IMR-90 (cell line): ENCODE measurements at regions not wholly inside any gene's neighbourhood (a gene's known extent, or its start where the extent isn't known, plus 50 kb on each side); places are given as distances from the start of the nearest gene placed in this dataset.

Experiments
- ATAC-seq: fragments of 200-7000 bp; cut with Tn5 transposase; 2 replicates; pipeline ENCODE4 v1.9.1; 2020; ENCODE audit warnings: low read depth, mild to moderate bottlenecking, moderate library complexity
- BruUV-seq: library from RNA; stranded (reverse); fragments of 400-500 nt; replicated peaks from 2 replicates; lab custom pipeline; 2021; lab: Mats Ljungman, UMichigan
- CTCF ChIA-PET: fragments of 300-600 bp; formaldehyde crosslinking; extraction: SDS; loops from one replicate; lab custom pipeline; 2021; ENCODE audit warnings: antibody characterized with exemption; lab: Yijun Ruan, JAX
- POLR2A ChIA-PET: fragments of 300-600 bp; sonication (Branson Sonifier 250); formaldehyde crosslinking; loops from one replicate; lab custom pipeline; 2022; ENCODE audit warnings: antibody characterized with exemption; ENCODE audit not compliant: unreplicated experiment; lab: Charles Lee
- DNase-seq: peaks from one replicate; pipeline ENCODE4 v3.0.0; 2013
- H2AFZ ChIP-seq: replicated peaks from 2 replicates; pipeline ENCODE3; 2013; ENCODE audit warnings: low read length, mild to moderate bottlenecking; ENCODE audit not compliant: poor library complexity
- H2AK5ac ChIP-seq: 2 replicates; pipeline ENCODE4 v1.6.1; 2013; ENCODE audit warnings: low read depth, low read length, inconsistent platforms
- H2AK9ac ChIP-seq: replicated peaks from 2 replicates; pipeline ENCODE3; 2013; ENCODE audit warnings: mild to moderate bottlenecking, low read depth, low read length, moderate library complexity; ENCODE audit not compliant: poor library complexity
- H2BK120ac ChIP-seq: 2 replicates; pipeline ENCODE4 v1.6.1; 2013; ENCODE audit warnings: low read depth, low read length, inconsistent platforms
- H2BK15ac ChIP-seq: 3 replicates; pipeline ENCODE4 v1.6.1; 2013; ENCODE audit warnings: low read depth, low read length, inconsistent platforms
- H2BK20ac ChIP-seq: 2 replicates; pipeline ENCODE4 v1.6.1; 2013; ENCODE audit warnings: low read depth, mild to moderate bottlenecking, inconsistent platforms, low read length, moderate library complexity
- H2BK5ac ChIP-seq: 2 replicates; pipeline ENCODE4 v1.6.1; 2013; ENCODE audit warnings: mild to moderate bottlenecking, low read depth, low read length, inconsistent platforms; ENCODE audit not compliant: poor library complexity, severe bottlenecking
- H3K14ac ChIP-seq: replicated peaks from 2 replicates; pipeline ENCODE4 v1.6.1; 2013; ENCODE audit warnings: low read depth, low read length, inconsistent platforms
- H3K18ac ChIP-seq: 2 replicates; pipeline ENCODE4 v1.6.1; 2013; ENCODE audit warnings: low read depth, low read length, control low read depth
- H3K23ac ChIP-seq: 2 replicates; pipeline ENCODE4 v1.6.1; 2013; ENCODE audit warnings: low read depth, low read length, inconsistent platforms
- H3K27ac ChIP-seq: 2 replicates; pipeline ENCODE4 v1.5.1; 2013; ENCODE audit warnings: mild to moderate bottlenecking, control low read depth, low read length; ENCODE audit not compliant: insufficient read depth
- H3K27me3 ChIP-seq: 2 replicates; pipeline ENCODE4 v1.6.1; 2013; ENCODE audit warnings: low read length; ENCODE audit not compliant: control insufficient read depth, insufficient read depth
- H3K36me3 ChIP-seq: 2 replicates; pipeline ENCODE4 v1.6.1; 2013; ENCODE audit warnings: low read length, mixed read lengths; ENCODE audit not compliant: control insufficient read depth, insufficient read depth
- H3K4ac ChIP-seq: 2 replicates; pipeline ENCODE4 v1.6.1; 2013; ENCODE audit warnings: low read depth, low read length, inconsistent platforms
- H3K4me1 ChIP-seq: 2 replicates; pipeline ENCODE4 v1.6.1; 2013; ENCODE audit warnings: low read length, mixed read lengths; ENCODE audit not compliant: control insufficient read depth, insufficient read depth
- H3K4me2 ChIP-seq: 2 replicates; pipeline ENCODE4 v1.6.1; 2013; ENCODE audit warnings: low read depth, mild to moderate bottlenecking, control low read depth, low read length, moderate library complexity
- H3K4me3 ChIP-seq: 2 replicates; pipeline ENCODE4 v1.5.1; 2013; ENCODE audit warnings: low read depth, mild to moderate bottlenecking, control low read depth, low read length, moderate library complexity; ENCODE audit not compliant: insufficient read depth
- H3K56ac ChIP-seq: 2 replicates; pipeline ENCODE4 v1.6.1; 2013; ENCODE audit warnings: low read length, inconsistent platforms; ENCODE audit not compliant: insufficient read depth; ENCODE audit errors: extremely low read depth
- H3K79me1 ChIP-seq, 2 experiments: 2 replicates each; pipeline ENCODE4 v1.6.1; 2013; ENCODE audit warnings: low read length in 2 of 2, inconsistent platforms in 1 of 2, low read depth in 1 of 2
- H3K9ac ChIP-seq: 2 replicates; pipeline ENCODE4 v1.6.1; 2013; ENCODE audit warnings: low read depth, low read length, control low read depth
- H3K9me1 ChIP-seq: 2 replicates; pipeline ENCODE4 v1.6.1; 2013; ENCODE audit warnings: low read length, inconsistent platforms; ENCODE audit not compliant: insufficient read depth
- H3K9me3 ChIP-seq: 2 replicates; pipeline ENCODE4 v1.6.1; 2013; ENCODE audit warnings: low read length; ENCODE audit not compliant: control insufficient read depth, insufficient read depth
- H4K20me1 ChIP-seq: 2 replicates; pipeline ENCODE4 v1.6.1; 2013; ENCODE audit warnings: low read length, inconsistent platforms; ENCODE audit not compliant: insufficient read depth
- H4K5ac ChIP-seq: 2 replicates; pipeline ENCODE4 v1.6.1; 2013; ENCODE audit warnings: mild to moderate bottlenecking, low read depth, low read length, control low read depth
- H4K8ac ChIP-seq, 2 experiments: 2 replicates each; pipeline ENCODE4 v1.6.1; 2013; ENCODE audit warnings: low read depth in 2 of 2, low read length in 2 of 2, control low read depth in 1 of 2, inconsistent platforms in 1 of 2
- H4K91ac ChIP-seq: 2 replicates; pipeline ENCODE4 v1.6.1; 2013; ENCODE audit warnings: low read depth, low read length, inconsistent platforms; ENCODE audit not compliant: insufficient read depth
- BHLHE40 ChIP-seq: fragments of 150-350 bp; IDR thresholded peaks from 2 replicates; pipeline ENCODE4 v1.6.1; 2016; ENCODE audit warnings: mild to moderate bottlenecking, low read depth, low read length
- CEBPB ChIP-seq: IDR thresholded peaks from 2 replicates; pipeline ENCODE4 v1.6.1; 2012; ENCODE audit warnings: low read depth, low read length, improper control_type of control experiment
- CHD1 ChIP-seq: IDR thresholded peaks from 2 replicates; pipeline ENCODE4 v1.6.1; 2012; ENCODE audit warnings: low read depth, low read length, improper control_type of control experiment
- FOS ChIP-seq: fragments of 150-350 bp; IDR thresholded peaks from 2 replicates; pipeline ENCODE4 v1.6.1; 2016; ENCODE audit warnings: low read depth, low read length
- MAFK ChIP-seq: IDR thresholded peaks from 2 replicates; pipeline ENCODE4 v1.6.1; 2012; ENCODE audit warnings: low read depth, low read length, improper control_type of control experiment
- MAZ ChIP-seq: IDR thresholded peaks from 2 replicates; pipeline ENCODE4 v1.6.1; 2012; ENCODE audit warnings: low read depth, mild to moderate bottlenecking, low read length, improper control_type of control experiment, moderate library complexity, borderline replicate concordance
- MXI1 ChIP-seq: IDR thresholded peaks from 2 replicates; pipeline ENCODE4 v1.6.1; 2012; ENCODE audit warnings: low read depth, mild to moderate bottlenecking, low read length, moderate library complexity, borderline replicate concordance
- NFE2L2 ChIP-seq: fragments of 150-350 bp; IDR thresholded peaks from 2 replicates; pipeline ENCODE4 v1.6.1; 2016; ENCODE audit warnings: low read depth, mild to moderate bottlenecking, low read length
- POLR2A ChIP-seq: IDR thresholded peaks from 2 replicates; pipeline ENCODE4 v1.6.1; 2012; ENCODE audit warnings: mild to moderate bottlenecking, low read depth, low read length
- RAD21 ChIP-seq: IDR thresholded peaks from 2 replicates; pipeline ENCODE4 v1.6.1; 2012; ENCODE audit warnings: low read length, improper control_type of control experiment
- RCOR1 ChIP-seq: IDR thresholded peaks from 2 replicates; pipeline ENCODE4 v1.6.1; 2012; ENCODE audit warnings: mild to moderate bottlenecking, low read length, improper control_type of control experiment; ENCODE audit not compliant: insufficient replicate concordance
- RFX5 ChIP-seq: IDR thresholded peaks from 2 replicates; pipeline ENCODE4 v1.8.0; 2012; ENCODE audit warnings: low read depth, mild to moderate bottlenecking, low read length, moderate library complexity
- SMC3 ChIP-seq: fragments of 150-350 bp; IDR thresholded peaks from 2 replicates; pipeline ENCODE4 v1.6.1; 2016; ENCODE audit warnings: low read depth, mild to moderate bottlenecking, antibody characterized with exemption, low read length, moderate library complexity
- WGBS, 2 experiments: methylation state at CpG; one replicate each; pipeline versions ENCODE4 v1.1.5 to v1.1.7; 2013; ENCODE audit warnings: missing lambda C conversion rate in 2 of 2; ENCODE audit not compliant: insufficient read length in 1 of 2; ENCODE audit errors: extremely low coverage in 2 of 2; 5-methylcytosine and 5-hydroxymethylcytosine counted together
- dilution Hi-C: fragments of 300-500 bp; cut with HindIII; formaldehyde crosslinking; loops from one replicate; pipeline ENCODE4 v1.14.3; 2018; ENCODE audit warnings: low sequenced_read_pairs; ENCODE audit not compliant: unreplicated experiment
- in situ Hi-C: fragments of 300-500 bp; cut with MboI; formaldehyde crosslinking; loops from 3 replicates; pipeline ENCODE4 v1.14.3; 2019; ENCODE audit warnings: low sequenced_read_pairs, inconsistent platforms, mixed read lengths
- intact Hi-C: fragments of 100-400 bp; cut with micrococcal nuclease; formaldehyde crosslinking; loops from 2 replicates; pipeline ENCODE4 v1.10.0; 2022
- TF ChIP-seq, protein P1 (sequence below): fragments of 150-350 bp; IDR thresholded peaks from 2 replicates; pipeline ENCODE4 v1.6.1; 2016; ENCODE audit warnings: low read depth, mild to moderate bottlenecking, low read length, moderate library complexity, borderline replicate concordance
- TF ChIP-seq, protein P2 (sequence below): fragments of 150-350 bp; IDR thresholded peaks from 2 replicates; pipeline ENCODE4 v1.6.1; 2017; ENCODE audit warnings: mild to moderate bottlenecking, antibody characterized with exemption, low read length, low read depth
- TF ChIP-seq, protein P3 (sequence below): conservative IDR thresholded peaks from 2 replicates; pipeline ENCODE4 v1.5.1; 2012; ENCODE audit warnings: mild to moderate bottlenecking, low read depth, low read length, improper control_type of control experiment

DNA sequence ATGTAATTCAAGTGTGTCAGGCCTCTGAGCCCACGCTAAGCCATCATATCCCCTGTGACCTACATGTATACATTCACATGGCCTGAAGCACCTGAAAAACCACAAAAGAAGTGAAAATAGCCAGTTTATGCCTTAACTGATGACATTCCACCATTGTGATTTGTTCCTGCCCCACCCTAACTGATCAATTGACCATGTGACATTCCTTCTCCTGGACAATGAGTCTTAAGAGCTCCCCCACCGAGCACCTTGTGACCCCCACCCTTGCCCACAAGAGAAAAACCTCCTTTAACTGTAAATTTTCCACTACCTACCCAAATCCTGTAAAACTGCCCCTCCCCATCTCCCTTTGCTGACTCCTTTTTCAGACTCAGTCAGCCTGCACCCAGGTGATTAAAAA lies 52.1 kb upstream of the ARHGEF7 start:
- no peak overlapping the region for H2BK5ac ChIP-seq
- in situ Hi-C loops (no loop called here), intact Hi-C loops (loop anchor here (10.0 kb wide), 1 partner anchor 1382 kb away; no protein-coding TSS in a partner anchor), dilution Hi-C loops (no loop called here)
- BruUV-seq: no TSS peak
- no peak overlapping the region for H3K18ac ChIP-seq
- no peak for TF ChIP-seq NFE2L2
- TF ChIP-seq, protein P1, sequence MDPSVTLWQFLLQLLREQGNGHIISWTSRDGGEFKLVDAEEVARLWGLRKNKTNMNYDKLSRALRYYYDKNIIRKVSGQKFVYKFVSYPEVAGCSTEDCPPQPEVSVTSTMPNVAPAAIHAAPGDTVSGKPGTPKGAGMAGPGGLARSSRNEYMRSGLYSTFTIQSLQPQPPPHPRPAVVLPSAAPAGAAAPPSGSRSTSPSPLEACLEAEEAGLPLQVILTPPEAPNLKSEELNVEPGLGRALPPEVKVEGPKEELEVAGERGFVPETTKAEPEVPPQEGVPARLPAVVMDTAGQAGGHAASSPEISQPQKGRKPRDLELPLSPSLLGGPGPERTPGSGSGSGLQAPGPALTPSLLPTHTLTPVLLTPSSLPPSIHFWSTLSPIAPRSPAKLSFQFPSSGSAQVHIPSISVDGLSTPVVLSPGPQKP: no peak
- no peak for TF ChIP-seq MAFK
- no peak for TF ChIP-seq RAD21
- no peak for TF ChIP-seq POLR2A
- TF ChIP-seq CEBPB: no peak
- TF ChIP-seq RCOR1: no peak
- TF ChIP-seq, protein P2, sequence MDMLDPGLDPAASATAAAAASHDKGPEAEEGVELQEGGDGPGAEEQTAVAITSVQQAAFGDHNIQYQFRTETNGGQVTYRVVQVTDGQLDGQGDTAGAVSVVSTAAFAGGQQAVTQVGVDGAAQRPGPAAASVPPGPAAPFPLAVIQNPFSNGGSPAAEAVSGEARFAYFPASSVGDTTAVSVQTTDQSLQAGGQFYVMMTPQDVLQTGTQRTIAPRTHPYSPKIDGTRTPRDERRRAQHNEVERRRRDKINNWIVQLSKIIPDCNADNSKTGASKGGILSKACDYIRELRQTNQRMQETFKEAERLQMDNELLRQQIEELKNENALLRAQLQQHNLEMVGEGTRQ: no peak
- TF ChIP-seq MXI1: no peak
- no peak for TF ChIP-seq MAZ
- no peak for TF ChIP-seq CHD1
- no peak for TF ChIP-seq FOS
- no peak for TF ChIP-seq RFX5
- no peak for TF ChIP-seq BHLHE40
- TF ChIP-seq, protein P3, sequence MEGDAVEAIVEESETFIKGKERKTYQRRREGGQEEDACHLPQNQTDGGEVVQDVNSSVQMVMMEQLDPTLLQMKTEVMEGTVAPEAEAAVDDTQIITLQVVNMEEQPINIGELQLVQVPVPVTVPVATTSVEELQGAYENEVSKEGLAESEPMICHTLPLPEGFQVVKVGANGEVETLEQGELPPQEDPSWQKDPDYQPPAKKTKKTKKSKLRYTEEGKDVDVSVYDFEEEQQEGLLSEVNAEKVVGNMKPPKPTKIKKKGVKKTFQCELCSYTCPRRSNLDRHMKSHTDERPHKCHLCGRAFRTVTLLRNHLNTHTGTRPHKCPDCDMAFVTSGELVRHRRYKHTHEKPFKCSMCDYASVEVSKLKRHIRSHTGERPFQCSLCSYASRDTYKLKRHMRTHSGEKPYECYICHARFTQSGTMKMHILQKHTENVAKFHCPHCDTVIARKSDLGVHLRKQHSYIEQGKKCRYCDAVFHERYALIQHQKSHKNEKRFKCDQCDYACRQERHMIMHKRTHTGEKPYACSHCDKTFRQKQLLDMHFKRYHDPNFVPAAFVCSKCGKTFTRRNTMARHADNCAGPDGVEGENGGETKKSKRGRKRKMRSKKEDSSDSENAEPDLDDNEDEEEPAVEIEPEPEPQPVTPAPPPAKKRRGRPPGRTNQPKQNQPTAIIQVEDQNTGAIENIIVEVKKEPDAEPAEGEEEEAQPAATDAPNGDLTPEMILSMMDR: no peak
- no peak for TF ChIP-seq SMC3
- 46% methylated on average over 2 of the region's 2 CpGs; no CpG with 5 or more reads in 1 of the 2 experiments for WGBS, 2 experiments
- DNase-seq: no peak
- no peaks in the 10 kb centered on the region for H3K36me3 ChIP-seq
- H3K27me3 ChIP-seq: peaks cover 20% of the 10 kb centered on the region
- H3K4me1 ChIP-seq: no peaks in the 10 kb centered on the region
- H3K79me1 ChIP-seq: no peaks in the 10 kb centered on the region
- no peak overlapping the region for H3K56ac ChIP-seq
- ChIA-PET CTCF (no interaction called here), POLR2A (no interaction called here)
- ATAC-seq: no peak
- H3K9ac ChIP-seq: no peak overlapping the region
- no peaks in the 10 kb centered on the region for H4K20me1 ChIP-seq
- H3K4ac ChIP-seq: no peak overlapping the region
- H2AFZ ChIP-seq: no peak overlapping the region
- H4K91ac ChIP-seq: no peak overlapping the region
- no peak overlapping the region for H4K5ac ChIP-seq
- no peaks in the 10 kb centered on the region for H3K9me1 ChIP-seq
- no peak overlapping the region for H4K8ac ChIP-seq
- no peak overlapping the region for H2AK5ac ChIP-seq
- H3K9me3 ChIP-seq: no peaks in the 10 kb centered on the region
- no peak overlapping the region for H3K23ac ChIP-seq
- no peak overlapping the region for H3K14ac ChIP-seq
- H3K27ac ChIP-seq: no peak overlapping the region
- H2AK9ac ChIP-seq: no peak overlapping the region
- H2BK15ac ChIP-seq: no peak overlapping the region
- H3K4me2 ChIP-seq: no peak overlapping the region
- H2BK20ac ChIP-seq: no peak overlapping the region
- no peak overlapping the region for H2BK120ac ChIP-seq
- no peak overlapping the region for H3K4me3 ChIP-seq
